ENCODE measurements at regions not wholly inside any gene's neighbourhood (a gene's known extent, or its start where the extent isn't known, plus 50 kb on each side); places are given as distances from the start of the nearest gene placed in this dataset.
"Not testable (repeated sequence)": the region's sequence is repeated elsewhere in the genome, so short reads cannot be mapped to it uniquely, and the experiment has no call there.

DNA sequence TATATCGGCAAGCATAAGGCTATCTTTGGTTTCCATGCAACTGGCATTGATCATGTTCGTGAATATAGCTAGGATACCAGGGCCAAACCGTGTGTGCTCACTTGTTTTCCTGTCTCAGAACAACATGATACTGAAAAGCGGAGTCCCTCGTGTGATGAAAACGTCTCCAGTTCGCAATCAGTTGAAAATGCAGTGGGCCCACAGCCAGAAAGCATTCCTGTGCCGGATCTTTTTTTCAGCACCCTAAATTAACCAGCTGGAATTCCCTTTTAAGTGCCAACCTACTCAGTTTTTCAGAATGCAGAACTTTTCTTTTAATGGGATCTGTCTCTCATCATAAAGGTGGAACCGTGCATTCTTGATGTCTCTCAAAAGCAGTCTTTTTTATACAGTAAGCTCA, 130.8 kb upstream of the FRG1 start:
- DNase-seq: no peak

DNA sequence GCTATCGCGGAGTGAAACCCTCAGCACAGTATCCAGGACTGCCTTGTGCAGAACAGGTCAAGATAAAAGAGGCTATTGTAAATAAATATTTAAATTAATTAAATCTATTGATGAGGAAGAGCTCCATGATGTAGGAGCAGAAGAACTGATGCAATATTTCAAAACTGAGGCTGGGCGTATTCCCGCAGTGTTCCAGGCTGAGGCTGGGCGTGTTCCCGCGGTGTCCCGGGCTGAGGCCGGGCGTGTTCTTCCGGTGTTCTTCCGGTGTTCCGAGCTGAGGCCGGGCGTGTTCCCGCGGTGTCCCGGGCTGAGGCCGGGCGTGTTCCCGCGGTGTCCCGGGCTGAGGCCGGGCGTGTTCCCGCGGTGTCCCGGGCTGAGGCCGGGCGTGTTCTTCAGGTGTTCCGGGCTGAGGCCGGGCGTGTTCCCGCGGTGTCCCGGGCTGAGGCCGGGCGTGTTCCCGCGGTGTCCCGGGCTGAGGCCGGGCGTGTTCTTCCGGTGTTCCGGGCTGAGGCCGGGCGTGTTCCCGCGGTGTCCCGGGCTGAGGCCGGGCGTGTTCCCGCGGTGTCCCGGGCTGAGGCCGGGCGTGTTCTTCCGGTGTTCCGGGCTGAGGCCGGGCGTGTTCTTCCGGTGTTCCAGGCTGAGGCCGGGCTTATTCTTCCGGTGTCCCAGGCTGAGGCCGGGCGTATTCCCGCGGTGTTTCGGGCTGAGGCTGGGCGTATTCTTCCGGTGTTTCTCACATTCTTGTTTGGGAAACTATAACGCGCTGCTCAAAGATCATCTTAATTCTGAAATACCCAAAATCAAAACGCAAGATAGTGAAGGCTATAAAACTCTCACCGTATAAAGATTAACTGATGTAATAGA, 130.1 kb upstream of the FRG1 start:
- DNase-seq: not testable (repeated sequence)

DNA sequence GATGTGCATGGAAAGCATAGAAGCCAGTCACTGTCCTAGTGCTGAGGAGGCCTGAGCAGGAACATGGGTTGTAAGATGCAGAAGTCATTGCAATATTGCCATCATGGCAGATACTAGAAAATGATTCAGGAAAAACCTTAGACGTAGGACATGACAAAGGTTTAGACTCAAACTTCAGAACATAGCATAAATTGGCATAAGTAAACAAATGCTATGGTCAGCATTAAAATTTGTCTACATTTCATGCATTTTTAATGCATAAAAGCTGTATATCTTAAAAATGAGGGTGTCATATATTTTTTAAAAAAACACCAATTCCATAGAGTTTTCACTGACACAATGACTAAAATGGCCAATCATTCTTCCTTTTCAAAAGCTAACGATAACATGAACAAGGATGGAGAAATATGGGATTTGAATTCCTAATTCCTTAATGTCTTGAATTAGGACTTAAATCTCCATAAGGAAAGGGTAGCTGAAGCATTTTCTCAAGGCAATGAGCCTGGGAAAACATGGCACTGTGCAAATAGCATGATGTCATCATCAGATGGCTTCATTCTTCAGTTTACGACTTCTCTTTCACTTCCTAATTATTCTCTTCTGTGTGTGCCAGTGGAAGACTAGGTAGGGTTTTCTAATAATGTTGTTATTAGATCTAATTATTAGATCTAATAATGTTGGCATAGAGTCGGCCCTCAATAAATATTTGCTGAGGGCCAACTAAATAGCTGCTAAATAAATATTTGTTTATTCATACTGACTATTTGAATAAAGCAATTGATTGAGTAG, 125.1 kb upstream of the FRG1 start:
- no peak for DNase-seq

DNA sequence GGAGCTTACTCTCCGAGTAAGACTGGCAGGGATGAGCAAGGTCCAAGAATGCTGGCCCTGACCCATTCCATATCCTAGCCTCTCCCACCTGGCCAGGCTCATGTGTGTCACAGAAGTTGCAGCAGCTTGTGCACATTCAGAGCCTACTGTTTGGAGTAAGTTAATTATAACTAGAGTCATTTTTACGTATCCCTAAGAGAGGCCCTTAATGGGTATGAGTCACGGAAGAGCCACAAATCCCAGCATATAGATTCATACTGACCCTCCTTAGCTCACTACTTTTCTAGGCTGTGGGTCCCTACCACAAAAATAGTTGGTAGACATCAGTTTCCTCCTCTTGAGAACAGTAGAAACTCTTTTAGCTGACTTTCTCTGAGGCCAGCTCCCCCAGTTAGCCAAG, 118.3 kb upstream of the FRG1 start:
- no peak for DNase-seq

DNA sequence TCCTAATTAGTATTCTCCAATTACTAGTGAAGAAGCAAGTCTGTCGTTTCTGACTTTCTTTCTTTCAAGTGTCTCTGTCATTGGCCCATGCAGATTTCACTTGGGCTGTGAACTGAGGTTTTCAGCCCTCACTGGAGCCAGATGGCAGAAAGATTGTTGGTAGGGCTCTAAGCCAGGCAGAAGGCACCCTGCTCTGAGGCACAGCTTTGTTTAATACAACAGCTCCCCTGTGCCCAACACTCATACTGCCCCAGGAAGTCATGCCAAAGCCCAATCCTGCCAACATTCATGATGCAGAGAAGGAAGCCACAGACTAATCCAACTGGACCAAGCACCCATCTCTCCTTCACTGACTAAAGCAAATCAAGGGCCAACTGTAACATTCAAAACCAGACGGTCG, 117.1 kb upstream of the FRG1 start:
- no peak for DNase-seq

DNA sequence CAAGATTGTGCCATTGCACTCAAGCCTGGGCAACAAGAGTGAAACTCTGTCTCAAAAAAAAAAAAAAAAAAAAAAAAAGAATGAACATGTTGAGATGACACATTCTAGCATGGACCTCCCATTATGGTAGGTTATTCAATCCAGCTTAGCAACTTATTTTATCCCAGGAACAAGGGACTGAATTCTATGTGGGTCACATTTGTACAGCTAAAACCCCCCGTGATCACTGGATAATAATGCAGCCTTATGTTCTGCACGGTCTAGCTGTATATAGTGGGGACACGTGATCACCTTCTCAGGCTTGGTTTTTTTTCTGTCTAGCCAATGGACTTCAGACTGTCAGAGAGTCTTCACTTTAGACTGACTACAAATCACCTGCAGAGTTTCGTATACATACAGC, 115.2 kb upstream of the FRG1 start:
- DNase-seq: no peak

DNA sequence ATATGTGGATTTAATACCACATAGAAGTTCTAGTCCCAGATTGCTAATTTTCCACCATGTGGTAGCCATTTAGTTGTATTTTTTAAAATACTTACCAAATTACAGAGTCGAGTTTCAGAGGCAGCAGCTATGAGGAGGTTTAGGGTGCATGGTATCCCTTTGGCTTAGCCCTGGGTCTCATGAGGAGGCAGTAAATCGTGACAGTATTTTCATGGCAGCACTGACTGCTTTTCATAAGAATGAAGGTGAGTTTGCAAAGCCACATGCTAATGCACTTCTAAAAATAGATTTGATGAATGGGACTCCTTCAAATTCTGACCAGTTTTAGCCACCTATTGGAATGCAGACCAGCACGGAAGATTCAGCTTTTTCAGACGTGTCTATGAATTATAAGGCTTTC, 114.0 kb upstream of the FRG1 start:
- no peak for DNase-seq

DNA sequence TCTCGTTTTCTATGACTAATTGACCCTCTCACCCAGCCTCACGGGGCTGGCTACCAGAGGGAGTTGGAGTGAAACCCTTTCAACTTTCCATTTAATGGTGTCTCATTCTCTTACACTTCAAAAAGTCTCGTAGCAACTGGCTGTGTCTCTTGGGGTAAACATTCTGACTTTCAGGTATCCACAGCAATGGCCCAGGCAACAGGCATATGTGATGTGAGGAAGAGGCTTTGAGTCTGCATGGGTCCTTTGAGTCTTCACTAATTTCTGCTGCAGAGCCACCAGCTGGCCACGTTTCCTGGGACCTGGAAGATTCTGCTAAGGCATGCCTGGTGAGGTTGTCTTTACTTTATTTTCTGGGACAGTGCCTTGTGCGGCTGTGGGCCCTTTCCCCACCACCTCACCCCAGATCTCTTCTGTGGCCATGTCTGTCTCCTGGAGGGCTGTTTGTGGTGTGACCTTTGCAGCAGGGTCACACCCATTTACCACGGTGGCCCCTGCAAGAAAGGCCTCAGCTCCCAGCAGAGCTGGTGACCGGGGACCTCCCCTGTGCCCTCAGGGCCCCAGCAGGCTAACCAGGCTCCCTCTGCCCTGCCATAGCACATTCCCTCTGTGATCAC, 112.5 kb upstream of the FRG1 start:
- no peak for DNase-seq

DNA sequence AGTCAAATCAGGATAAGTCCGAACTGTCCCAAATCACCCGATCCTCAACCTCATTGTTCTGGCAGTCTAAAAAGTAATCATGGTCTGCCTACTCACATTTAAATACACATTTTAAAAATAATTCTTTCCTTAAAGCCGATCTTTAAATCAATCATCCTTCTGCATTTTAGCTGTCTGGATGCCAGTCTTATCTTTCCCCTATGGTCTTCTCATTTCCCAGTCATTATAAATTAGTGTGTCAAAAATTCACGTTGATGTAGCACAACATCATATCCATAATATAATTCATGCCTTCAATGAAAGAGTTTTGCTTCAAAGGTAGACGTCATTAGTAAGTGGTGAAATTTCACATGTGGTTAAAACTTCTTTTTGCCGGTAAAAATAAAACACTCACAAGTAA, 108.1 kb upstream of the FRG1 start:
- DNase-seq: no peak

DNA sequence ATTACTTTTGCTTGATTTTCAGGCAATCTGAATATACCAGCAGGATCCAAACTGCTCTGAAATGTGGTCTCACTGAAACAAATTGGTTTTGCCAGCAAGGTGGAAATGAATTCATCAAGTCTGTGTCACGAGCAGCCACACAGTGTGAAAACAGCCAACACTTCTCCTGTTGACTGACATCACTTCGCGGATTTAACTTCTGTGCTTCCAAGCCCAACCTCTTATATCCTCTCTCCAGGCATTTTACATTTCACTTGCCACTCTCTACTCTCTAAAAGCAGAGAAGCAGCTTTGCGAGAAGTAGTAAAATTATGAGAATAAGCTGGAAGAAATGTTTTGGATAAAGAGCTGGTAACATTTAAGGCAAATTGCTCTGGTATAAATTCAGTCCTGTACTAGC, 106.1 kb upstream of the FRG1 start:
- DNase-seq: no peak

DNA sequence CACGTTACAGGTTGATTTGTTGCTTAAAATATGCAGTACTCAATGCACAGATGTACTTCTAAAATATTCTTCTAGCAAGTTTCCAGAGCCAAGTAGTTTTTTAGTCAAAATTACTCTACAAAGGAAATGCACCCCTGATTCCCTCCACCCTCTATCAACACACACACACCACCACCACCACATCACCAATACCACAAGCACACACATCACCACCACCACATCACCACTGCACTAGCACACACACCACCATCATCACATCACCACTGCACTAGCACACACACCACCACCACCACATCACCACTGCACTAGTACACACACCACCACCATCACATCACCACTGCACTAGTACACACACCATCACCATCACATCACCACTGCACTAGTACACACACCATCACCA, 105.2 kb upstream of the FRG1 start:
- DNase-seq: no peak

DNA sequence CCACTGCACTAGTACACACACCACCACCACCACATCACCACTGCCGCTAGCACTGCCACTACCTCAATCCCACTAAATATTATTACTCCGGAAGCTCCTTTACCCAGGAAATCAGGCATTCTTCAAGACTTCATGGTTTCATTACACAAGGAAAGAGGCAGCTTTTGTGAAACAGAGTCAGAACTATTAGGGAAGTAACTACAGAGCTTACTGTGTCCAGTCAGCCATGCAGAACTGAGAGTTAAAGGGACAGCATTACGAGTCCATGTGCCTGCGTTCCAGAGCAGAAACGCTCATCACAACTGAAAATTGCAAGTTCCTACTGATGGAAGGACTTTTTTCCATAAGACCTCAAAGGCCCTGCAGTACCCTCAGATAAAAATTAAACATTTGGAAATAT, 103.2 kb upstream of the FRG1 start:
- DNase-seq: no peak

DNA sequence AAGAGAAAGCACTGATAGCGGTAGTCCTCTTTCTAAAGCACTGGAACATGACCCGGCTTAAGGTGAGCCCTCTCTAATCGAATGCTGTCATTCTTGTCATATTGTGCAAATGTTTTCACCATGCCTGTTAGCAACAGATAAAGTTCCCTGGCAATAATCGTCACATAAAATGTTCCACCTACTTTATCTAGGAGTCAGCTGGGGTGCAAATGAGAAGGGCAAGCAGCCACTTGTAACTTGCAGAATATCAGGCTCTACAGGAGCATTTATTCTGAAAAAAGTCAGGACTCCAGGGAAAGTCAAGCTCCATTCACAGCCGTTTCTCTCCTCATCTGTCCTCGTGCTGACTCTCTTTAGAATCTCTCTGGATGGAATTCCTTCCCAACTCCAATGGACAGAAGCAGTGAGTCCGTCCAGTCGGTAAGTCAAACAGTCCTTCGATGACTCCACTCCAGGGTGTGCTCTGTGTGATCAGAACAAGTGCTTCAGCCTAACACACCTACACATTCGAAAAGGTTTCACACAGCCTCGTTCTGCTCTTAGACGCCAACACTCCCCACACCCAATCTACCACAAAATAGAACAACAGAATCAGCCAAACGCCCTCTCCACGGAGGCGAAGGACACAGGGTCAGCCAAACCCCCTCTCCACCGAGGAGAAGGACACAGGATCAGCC, 101.7 kb upstream of the FRG1 start:
- no peak for DNase-seq

DNA sequence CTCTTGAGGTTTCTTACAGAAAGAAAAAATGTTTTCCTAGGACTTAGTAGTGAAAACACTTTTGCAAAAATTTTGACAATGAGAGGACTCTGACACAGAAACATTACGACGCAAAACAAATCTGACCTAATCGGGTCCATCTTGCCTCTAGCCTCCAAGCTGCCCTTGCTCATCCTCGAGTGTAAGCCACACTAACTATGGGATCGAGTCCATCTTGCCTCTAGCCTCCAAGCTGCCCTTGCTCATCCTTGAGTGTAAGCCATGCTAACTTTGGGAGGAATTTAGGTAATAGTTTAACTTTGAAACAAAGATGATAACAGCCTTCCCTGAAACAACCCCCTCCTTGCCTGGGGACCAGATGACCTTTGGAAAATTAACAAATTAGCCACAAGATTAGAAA, 100.3 kb upstream of the FRG1 start:
- DNase-seq: no peak

DNA sequence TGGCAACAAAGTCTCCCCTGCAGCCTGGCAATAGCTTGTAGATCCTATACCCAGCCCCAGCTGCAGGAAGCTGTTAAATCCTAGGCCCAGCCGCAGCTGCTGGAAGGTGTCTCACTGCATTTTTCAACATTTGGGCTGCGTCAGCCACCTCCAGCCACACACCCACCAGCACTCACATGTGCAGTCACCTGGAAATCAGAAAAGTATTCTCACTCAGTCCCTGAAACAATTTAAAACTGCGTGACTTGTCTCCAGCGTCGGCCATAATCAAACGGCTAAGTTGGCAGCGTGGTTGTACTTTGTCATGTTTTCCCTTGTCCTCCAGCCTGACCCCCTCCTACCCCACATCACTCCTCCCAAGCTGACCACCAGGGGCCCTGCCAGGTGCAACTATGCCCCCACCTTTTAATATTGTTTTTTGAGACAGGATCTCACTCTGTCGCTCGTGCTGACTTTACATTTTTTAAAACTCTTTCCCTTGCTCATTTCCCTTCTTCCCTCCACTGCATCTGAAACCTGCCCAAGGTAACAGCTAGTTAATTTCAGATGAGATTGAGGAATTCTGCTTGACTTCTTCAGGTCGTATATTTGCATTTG, 97.2 kb upstream of the FRG1 start:
- DNase-seq: no peak

DNA sequence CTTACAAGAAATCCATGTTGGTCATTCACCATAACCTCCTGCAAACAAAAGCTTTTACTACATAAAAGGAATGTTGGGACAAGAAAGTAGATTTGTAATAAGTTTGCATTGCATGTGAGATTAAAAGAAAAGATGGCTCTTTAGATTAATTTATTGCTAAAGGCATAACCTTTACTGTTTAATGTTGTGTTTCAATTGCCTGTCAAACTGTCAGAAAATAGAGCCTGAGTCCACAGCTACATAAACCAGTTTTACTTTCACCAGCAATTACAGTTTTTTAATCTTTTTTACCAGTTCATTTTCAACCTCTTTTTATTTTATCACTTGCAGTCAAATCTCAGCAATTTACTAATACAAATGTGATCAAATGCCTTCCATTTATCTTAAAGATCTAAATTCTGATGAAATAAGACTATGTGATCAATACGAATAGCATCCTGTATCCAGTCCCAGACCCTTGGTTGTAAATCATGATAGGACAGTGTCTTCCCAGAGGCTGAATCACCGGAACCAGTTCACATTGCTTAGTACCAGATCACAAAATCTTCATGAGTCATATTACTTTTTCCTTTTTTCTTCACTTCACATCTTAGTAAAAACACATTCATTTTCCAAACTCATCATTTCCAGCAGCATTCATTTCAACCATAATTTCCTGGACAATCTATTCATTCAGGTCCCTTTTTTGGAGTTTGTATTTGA, 95.4 kb upstream of the FRG1 start:
- no peak for DNase-seq

DNA sequence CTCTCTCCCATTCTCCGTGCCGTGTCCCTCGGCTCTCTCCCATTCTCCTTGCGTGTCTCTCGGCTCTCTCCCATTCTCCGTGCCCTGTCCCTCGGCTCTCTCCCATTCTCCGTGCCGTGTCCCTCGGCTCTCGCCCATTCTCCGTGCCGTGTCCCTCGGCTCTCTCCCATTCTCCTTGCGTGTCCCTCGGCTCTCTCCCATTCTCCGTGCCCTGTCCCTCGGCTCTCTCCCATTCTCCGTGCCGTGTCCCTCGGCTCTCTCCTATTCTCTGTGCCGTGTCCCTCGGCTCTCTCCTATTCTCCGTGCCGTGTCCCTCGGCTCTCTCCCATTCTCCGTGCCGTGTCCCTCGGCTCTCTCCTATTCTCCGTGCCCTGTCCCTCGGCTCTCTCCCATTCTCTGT, 94.6 kb upstream of the FRG1 start:
- DNase-seq: not testable (repeated sequence)

DNA sequence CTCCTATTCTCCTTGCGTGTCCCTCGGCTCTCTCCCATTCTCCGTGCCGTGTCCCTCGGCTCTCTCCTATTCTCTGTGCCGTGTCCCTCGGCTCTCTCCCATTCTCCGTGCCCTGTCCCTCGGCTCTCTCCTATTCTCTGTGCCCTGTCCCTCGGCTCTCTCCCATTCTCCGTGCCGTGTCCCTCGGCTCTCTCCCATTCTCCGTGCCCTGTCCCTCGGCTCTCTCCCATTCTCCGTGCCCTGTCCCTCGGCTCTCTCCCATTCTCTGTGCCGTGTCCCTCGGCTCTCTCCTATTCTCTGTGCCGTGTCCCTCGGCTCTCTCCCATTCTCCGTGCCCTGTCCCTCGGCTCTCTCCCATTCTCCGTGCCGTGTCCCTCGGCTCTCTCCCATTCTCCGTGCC, 94.1 kb upstream of the FRG1 start:
- DNase-seq: not testable (repeated sequence)

DNA sequence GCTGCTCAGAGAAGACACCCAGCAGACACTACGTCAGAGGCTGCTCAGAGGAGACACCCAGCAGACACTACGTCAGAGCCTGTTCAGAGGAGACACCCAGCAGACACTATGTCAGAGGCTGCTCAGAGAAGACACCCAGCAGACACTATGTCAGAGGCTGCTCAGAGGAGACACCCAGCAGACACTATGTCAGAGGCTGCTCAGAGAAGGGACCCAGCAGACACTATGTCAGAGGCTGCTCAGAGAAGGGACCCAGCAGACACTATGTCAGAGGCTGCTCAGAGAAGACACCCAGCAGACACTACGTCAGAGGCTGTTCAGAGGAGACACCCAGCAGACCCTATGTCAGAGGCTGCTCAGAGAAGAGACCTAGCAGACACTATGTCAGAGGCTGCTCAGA, 92.0 kb upstream of the FRG1 start:
- not testable (repeated sequence) for DNase-seq

DNA sequence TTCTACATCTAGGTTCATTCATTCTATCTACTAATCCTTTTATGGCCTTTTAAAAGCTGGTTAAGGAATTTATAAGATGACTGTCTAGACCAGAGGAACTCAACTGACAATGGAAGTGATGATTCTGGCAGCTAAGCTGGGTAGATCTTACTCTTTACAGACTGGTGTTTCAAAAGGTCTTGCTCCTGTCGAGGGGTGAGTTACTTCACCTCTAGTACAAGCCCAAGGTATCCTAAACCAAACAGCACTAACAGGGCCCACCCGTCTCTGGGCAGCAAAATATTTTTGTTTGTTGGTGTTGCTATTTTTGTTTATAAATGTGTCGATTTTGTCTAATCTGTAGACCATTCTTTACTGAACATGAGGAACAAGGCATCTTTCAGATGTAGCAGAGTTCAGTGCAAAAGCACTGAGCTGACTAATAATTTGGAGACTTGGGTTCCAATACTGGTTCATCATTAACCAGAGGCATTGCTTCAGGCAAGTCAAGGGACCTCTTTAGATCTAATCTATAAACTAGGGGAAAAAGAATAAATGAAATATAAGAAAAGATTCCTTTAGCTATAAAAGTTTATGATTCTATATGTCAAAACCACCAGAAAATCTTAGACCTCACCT, 90.3 kb upstream of the FRG1 start:
- no peak for DNase-seq

DNA sequence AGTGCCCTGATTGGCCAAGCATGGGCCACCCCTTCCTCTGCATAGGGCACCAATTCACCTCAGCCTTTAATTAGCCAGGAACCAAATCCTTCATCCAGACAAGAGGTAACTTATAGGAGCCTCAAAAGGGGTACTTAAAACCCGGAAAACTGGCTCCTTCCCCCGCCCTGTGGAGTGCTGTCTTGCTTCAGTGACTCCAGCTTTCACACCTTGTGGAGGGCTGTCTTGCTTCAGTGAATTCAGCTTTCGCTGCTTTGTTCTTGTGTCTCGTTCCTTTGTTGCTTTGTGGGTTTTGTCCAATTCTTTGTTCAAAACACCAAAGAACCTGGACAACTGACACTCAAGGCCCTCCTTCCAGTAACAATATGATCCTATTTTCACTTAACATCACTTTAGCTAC, 82.2 kb upstream of the FRG1 start:
- DNase-seq: no peak

DNA sequence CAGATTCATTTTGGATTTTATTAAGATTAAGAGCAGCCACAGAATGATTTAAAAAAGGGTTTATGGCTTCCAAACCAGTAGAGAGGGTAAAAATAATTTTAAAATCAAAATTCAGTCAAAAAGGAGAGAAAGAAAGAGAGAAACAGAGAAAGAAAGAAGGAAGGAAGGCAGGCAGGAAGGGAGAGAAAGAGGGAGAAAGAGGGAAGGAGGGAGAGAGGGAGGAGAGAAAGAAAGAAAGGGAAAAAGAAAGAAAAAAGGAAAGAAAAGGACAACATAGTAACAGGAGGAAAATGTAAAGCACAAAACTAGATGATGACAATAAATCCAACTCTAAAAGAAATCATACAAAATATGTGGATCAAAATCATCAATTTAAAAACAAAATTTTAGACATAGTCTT, 79.6 kb upstream of the FRG1 start:
- DNase-seq: no peak

Measured in NCI-H2029 treated with DMSO at 0.1 percent for 48 hours (cell line).